Neural crest cell (in vitro differentiated cells): ENCODE measurements at regions not wholly inside any gene's neighbourhood (a gene's known extent, or its start where the extent isn't known, plus 50 kb on each side); places are given as distances from the start of the nearest gene placed in this dataset.
"Not testable (repeated sequence)": the region's sequence is repeated elsewhere in the genome, so short reads cannot be mapped to it uniquely, and the experiment has no call there.

Experiments used
- DNase-seq: peaks from one replicate; pipeline ENCODE4 v3.0.0; 2021; ENCODE audit warnings: low read depth, mixed read lengths, low spot score
- H3K27ac Mint-ChIP-seq: one replicate; pipeline ENCODE4 v1.8.0; 2021; ENCODE audit warnings: mild to moderate bottlenecking, mixed read lengths; ENCODE audit not compliant: unreplicated experiment
- H3K27me3 Mint-ChIP-seq: 2 replicates; pipeline ENCODE4 v1.8.0; 2021; ENCODE audit warnings: low read depth, mild to moderate bottlenecking, mixed read lengths
- H3K36me3 Mint-ChIP-seq: 2 replicates; pipeline ENCODE4 v1.8.0; 2021; ENCODE audit warnings: low read depth, mild to moderate bottlenecking, mixed read lengths
- H3K4me1 Mint-ChIP-seq: 2 replicates; pipeline ENCODE4 v1.8.0; 2021; ENCODE audit warnings: mixed read lengths
- H3K4me3 Mint-ChIP-seq: one replicate; pipeline ENCODE4 v1.8.0; 2021; ENCODE audit warnings: mild to moderate bottlenecking, mixed read lengths
- H3K9me3 Mint-ChIP-seq: 2 replicates; pipeline ENCODE4 v1.8.0; 2021; ENCODE audit warnings: mixed read lengths
- CTCF ChIP-seq: fragments of 200-600 bp; sonication (generic); conservative IDR thresholded peaks from 2 replicates; pipeline ENCODE4 v1.5.0; 2021; ENCODE audit warnings: antibody characterized with exemption, mild to moderate bottlenecking

- H3K27ac Mint-ChIP-seq, result no peak overlapping the region
These were observed 1275.0 kb upstream of the CDH9 start for GRCh38 chr5:28313321-28313951.

GRCh38 chr5:28310696-28311095 lies 1272.3 kb upstream of the CDH9 start:
- no peaks in the 10 kb centered on the region for H3K36me3 Mint-ChIP-seq
- no peak overlapping the region for H3K27ac Mint-ChIP-seq
- no peak overlapping the region for H3K4me3 Mint-ChIP-seq
- peaks cover 14% of the 10 kb centered on the region for H3K4me1 Mint-ChIP-seq
- no peaks in the 10 kb centered on the region for H3K27me3 Mint-ChIP-seq
- H3K9me3 Mint-ChIP-seq, result peaks cover 4% of the 10 kb centered on the region
- DNase-seq, result no peak
- TF ChIP-seq CTCF, result no peak

More at GRCh38 chr5:28313321-28313951, 1275.0 kb upstream of the CDH9 start:
- TF ChIP-seq CTCF, result no peak
- Mint-ChIP-seq H3K27me3 (no peaks in the 10 kb centered on the region), H3K9me3 (peaks cover 3% of the 10 kb centered on the region), H3K36me3 (no peaks in the 10 kb centered on the region), H3K4me1 (peaks cover 14% of the 10 kb centered on the region), H3K4me3 (no peak overlapping the region)
- DNase-seq, result no peak

GRCh38 chr5:28305891-28306290 lies 1267.5 kb upstream of the CDH9 start:
- no peaks in the 10 kb centered on the region for H3K27me3 Mint-ChIP-seq
- no peaks in the 10 kb centered on the region for H3K4me1 Mint-ChIP-seq

GRCh38 chr5:28301712-28302111 lies 1263.3 kb upstream of the CDH9 start:
- Mint-ChIP-seq H3K36me3 (no peaks in the 10 kb centered on the region), H3K27me3 (no peaks in the 10 kb centered on the region), H3K4me3 (no peak overlapping the region), H3K9me3 (peaks cover 13% of the 10 kb centered on the region), H3K4me1 (no peaks in the 10 kb centered on the region), H3K27ac (no peak overlapping the region)
- DNase-seq, result no peak
- TF ChIP-seq CTCF, result no peak

More at GRCh38 chr5:28305891-28306290, 1267.5 kb upstream of the CDH9 start:
- Mint-ChIP-seq H3K9me3 (peaks cover 13% of the 10 kb centered on the region), H3K36me3 (no peaks in the 10 kb centered on the region), H3K4me3 (no peak overlapping the region), H3K27ac (no peak overlapping the region)
- no peak for TF ChIP-seq CTCF
- no peak for DNase-seq

- no peak for DNase-seq
- Mint-ChIP-seq H3K27ac (no peak overlapping the region), H3K4me3 (no peak overlapping the region)
These were observed 1258.0 kb upstream of the CDH9 start for GRCh38 chr5:28296254-28297013.

GRCh38 chr5:28287021-28287420 lies 1248.6 kb upstream of the CDH9 start:
- not testable (repeated sequence) for H3K4me3 Mint-ChIP-seq, H3K9me3 Mint-ChIP-seq

More at GRCh38 chr5:28296254-28297013, 1258.0 kb upstream of the CDH9 start:
- Mint-ChIP-seq H3K36me3 (no peaks in the 10 kb centered on the region), H3K9me3 (peaks cover 5% of the 10 kb centered on the region), H3K27me3 (no peaks in the 10 kb centered on the region), H3K4me1 (no peaks in the 10 kb centered on the region)
- no peak for TF ChIP-seq CTCF

More at GRCh38 chr5:28287021-28287420, 1248.6 kb upstream of the CDH9 start:
- H3K27ac Mint-ChIP-seq, DNase-seq, H3K36me3 Mint-ChIP-seq, H3K4me1 Mint-ChIP-seq, H3K27me3 Mint-ChIP-seq: not testable (repeated sequence)
